Kidney (tissue), 13 donors: ENCODE measurements at regions not wholly inside any gene's neighbourhood (a gene's known extent, or its start where the extent isn't known, plus 50 kb on each side); places are given as distances from the start of the nearest gene placed in this dataset.
"Not testable (repeated sequence)": the region's sequence is repeated elsewhere in the genome, so short reads cannot be mapped to it uniquely, and the experiment has no call there.

ENCODE experiments used
- DNase-seq, 5 donors: peaks; one replicate each; pipeline ENCODE4 v3.0.0-alpha.2; 2013 to 2020
- FAIRE-seq: peaks from 2 replicates; lab custom pipeline; 2012; peaks lifted over from hg19 to GRCh38; lab: Jason Lieb, UNC
- H3K27ac ChIP-seq, 2 donors: one replicate each; pipeline ENCODE4 v1.7.0; 2013; ENCODE audit warnings: low read depth in 2 of 2, low read length in 2 of 2, inconsistent platforms in 1 of 2
- H3K27me3 ChIP-seq: one replicate; pipeline ENCODE4 v1.7.1; 2013; ENCODE audit warnings: low read length, inconsistent platforms; ENCODE audit not compliant: control insufficient read depth, insufficient read depth
- H3K36me3 ChIP-seq, 3 donors: one replicate each; pipeline versions ENCODE4 v1.7.0 to v1.7.1; 2013; ENCODE audit warnings: low read length in 3 of 3, control low read depth in 1 of 3, inconsistent platforms in 1 of 3; ENCODE audit not compliant: insufficient read depth in 3 of 3, control insufficient read depth in 2 of 3
- H3K4me1 ChIP-seq, 3 donors: one replicate each; pipeline versions ENCODE4 v1.7.0 to v1.7.1; 2013; ENCODE audit warnings: low read length in 3 of 3, inconsistent platforms in 1 of 3, low read depth in 1 of 3; ENCODE audit not compliant: control insufficient read depth in 2 of 3, insufficient read depth in 2 of 3
- H3K4me3 ChIP-seq, 3 donors: one replicate each; pipeline versions ENCODE4 v1.7.0 to v1.8.1; 2013; ENCODE audit warnings: low read length in 3 of 3, control low read depth in 1 of 3, inconsistent platforms in 1 of 3
- H3K9ac ChIP-seq, 3 donors: one replicate each; pipeline versions ENCODE4 v1.7.0 to v1.7.1; 2013; ENCODE audit warnings: low read length in 3 of 3, control low read depth in 1 of 3, inconsistent platforms in 1 of 3
- H3K9me3 ChIP-seq, 3 donors: one replicate each; pipeline versions ENCODE4 v1.7.0 to v1.7.1; 2013; ENCODE audit warnings: low read length in 3 of 3, control low read depth in 1 of 3, inconsistent platforms in 1 of 3; ENCODE audit not compliant: control insufficient read depth in 2 of 3, insufficient read depth in 1 of 3
- intact Hi-C: fragments of 100-400 bp; cut with DNase I; formaldehyde crosslinking; loops from one replicate; pipeline ENCODE4 v1.11.1; 2022
- TF ChIP-seq, protein P1 (sequence below): IDR thresholded peaks from 3 replicates; pipeline ENCODE4 v1.5.1; 2012; ENCODE audit warnings: mild to moderate bottlenecking, moderate library complexity, borderline replicate concordance; ENCODE audit not compliant: insufficient read depth; ENCODE audit errors: extremely low read depth
- donor health status: control.
- donor health status: control.
- donor health status: control.
- donor health status: control.
- donor health status: control.
- donor health status: DM: yes; HTN: yes; CAD: no.
- donor health status: Normal renal cell carcinoma (clear cell type).

DNA sequence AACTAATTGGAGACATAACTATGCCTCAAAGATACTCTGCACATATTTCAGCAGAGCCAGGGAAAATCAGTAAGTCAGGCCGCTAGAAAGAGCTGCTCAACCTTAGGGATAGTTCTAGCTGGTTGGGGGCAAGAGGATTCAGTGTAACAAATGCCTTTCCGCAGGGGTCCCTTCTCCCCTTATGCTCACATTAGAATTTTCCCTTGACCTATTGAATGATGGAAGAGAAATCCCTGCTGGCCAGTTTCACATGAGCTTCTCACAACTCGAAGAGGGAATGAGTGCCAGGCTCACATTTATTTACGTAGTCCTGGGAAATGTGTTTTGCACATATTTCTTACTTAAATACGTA is 66.2 kb upstream of the USP9X start:
- intact Hi-C loops: no loop called here
- H3K27ac ChIP-seq: no peak overlapping the region
- no peak overlapping the region for H3K9ac ChIP-seq
- H3K27me3 ChIP-seq: no peaks in the 10 kb centered on the region
- no peaks in the 10 kb centered on the region for H3K4me1 ChIP-seq
- DNase-seq (no peak), FAIRE-seq (no peak)
- no peak overlapping the region for H3K4me3 ChIP-seq
- no peaks in the 10 kb centered on the region for H3K9me3 ChIP-seq
- TF ChIP-seq, protein P1, sequence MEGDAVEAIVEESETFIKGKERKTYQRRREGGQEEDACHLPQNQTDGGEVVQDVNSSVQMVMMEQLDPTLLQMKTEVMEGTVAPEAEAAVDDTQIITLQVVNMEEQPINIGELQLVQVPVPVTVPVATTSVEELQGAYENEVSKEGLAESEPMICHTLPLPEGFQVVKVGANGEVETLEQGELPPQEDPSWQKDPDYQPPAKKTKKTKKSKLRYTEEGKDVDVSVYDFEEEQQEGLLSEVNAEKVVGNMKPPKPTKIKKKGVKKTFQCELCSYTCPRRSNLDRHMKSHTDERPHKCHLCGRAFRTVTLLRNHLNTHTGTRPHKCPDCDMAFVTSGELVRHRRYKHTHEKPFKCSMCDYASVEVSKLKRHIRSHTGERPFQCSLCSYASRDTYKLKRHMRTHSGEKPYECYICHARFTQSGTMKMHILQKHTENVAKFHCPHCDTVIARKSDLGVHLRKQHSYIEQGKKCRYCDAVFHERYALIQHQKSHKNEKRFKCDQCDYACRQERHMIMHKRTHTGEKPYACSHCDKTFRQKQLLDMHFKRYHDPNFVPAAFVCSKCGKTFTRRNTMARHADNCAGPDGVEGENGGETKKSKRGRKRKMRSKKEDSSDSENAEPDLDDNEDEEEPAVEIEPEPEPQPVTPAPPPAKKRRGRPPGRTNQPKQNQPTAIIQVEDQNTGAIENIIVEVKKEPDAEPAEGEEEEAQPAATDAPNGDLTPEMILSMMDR: no peak
- H3K36me3 ChIP-seq: no peaks in the 10 kb centered on the region

DNA sequence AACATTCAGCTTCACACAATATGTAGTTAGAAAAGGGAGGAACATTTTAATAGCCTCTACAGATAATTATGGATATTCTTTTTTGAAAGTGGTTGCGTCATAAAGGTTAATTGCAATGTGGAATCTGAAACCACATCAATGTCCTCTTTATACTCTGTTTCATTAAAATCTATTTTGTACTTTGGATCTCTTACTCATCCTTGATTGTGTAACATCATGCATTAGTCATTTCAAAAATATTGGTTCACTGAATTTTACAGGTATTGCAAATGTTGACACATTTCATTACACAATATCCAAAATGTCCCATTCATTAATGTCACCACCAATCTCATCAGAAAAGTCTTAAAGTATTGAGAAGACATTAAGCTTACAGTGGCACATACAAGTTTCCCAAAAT is 62.7 kb upstream of the USP9X start:
- Histone ChIP-seq H3K27me3 (peaks cover 2% of the 10 kb centered on the region), H3K27ac (no peak overlapping the region)

DNA sequence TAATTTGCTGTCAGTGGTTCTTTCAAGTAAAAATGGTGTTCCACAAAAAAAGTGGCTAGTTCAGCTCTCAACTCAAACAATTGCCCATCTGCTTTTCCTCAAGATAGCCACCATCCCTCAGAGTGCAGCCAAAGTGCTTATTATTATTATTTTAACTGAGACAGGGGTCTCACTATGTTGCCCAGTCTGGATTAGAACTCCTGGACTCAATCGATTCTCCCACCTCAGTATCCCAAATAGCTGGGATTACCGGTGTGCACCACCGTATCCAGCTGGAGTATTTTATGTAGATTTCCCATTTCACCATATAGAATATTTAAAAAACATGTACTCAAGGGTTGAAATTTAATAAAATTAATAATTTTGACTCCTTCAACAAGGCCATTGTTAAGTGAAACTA is 62.1 kb upstream of the USP9X start:
- TF ChIP-seq, protein P1: no peak
- DNase-seq (no peak), FAIRE-seq (no peak)
- H3K4me3 ChIP-seq: no peak overlapping the region
- H3K36me3 ChIP-seq: no peaks in the 10 kb centered on the region
- no peak overlapping the region for H3K27ac ChIP-seq
- H3K27me3 ChIP-seq: peaks cover 2% of the 10 kb centered on the region
- intact Hi-C loops: no loop called here
- no peaks in the 10 kb centered on the region for H3K4me1 ChIP-seq
- no peaks in the 10 kb centered on the region for H3K9me3 ChIP-seq
- H3K9ac ChIP-seq: no peak overlapping the region

More for the DNA sequence above, 62.7 kb upstream of the USP9X start:
- Histone ChIP-seq H3K9me3 (no peaks in the 10 kb centered on the region), H3K4me3 (no peak overlapping the region), H3K36me3 (no peaks in the 10 kb centered on the region), H3K4me1 (no peaks in the 10 kb centered on the region), H3K9ac (no peak overlapping the region)
- intact Hi-C loops: no loop called here
- DNase-seq (no peak), FAIRE-seq (peak; percentile 27)
- TF ChIP-seq, protein P1: no peak

DNA sequence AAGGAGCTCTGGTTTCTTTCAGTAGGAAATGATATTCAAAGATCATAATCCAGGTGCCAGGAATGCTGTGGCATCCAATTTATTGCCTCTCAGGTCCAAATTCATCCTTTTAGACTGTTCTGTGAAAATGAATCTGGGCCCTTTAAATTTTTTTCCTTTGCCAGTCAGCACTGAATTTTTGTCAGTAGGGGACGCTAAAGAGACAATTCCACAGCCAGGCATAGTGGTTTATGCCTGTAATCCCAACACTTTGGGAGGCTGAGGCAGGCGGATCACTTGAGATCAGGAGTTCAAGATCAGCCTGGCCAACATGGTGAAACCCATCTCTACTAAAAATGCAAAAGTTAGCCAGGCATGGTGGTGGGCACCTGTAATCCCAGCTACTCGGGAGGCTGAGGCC is 60.9 kb upstream of the USP9X start:
- H3K36me3 ChIP-seq, intact Hi-C loops, FAIRE-seq, H3K4me1 ChIP-seq, H3K27ac ChIP-seq, DNase-seq, H3K9me3 ChIP-seq, H3K4me3 ChIP-seq, H3K27me3 ChIP-seq, H3K9ac ChIP-seq: not testable (repeated sequence)
